NCI-H1417 treated with DMSO at 0.1 percent for 48 hours (cell line): ENCODE measurements at regions not wholly inside any gene's neighbourhood (a gene's known extent, or its start where the extent isn't known, plus 50 kb on each side); places are given as distances from the start of the nearest gene placed in this dataset.
"Not testable (repeated sequence)": the region's sequence is repeated elsewhere in the genome, so short reads cannot be mapped to it uniquely, and the experiment has no call there.

ENCODE experiments used
- DNase-seq: peaks from one replicate; lab custom pipeline; 2025; lab: John Stamatoyannopoulos, UW

DNA sequence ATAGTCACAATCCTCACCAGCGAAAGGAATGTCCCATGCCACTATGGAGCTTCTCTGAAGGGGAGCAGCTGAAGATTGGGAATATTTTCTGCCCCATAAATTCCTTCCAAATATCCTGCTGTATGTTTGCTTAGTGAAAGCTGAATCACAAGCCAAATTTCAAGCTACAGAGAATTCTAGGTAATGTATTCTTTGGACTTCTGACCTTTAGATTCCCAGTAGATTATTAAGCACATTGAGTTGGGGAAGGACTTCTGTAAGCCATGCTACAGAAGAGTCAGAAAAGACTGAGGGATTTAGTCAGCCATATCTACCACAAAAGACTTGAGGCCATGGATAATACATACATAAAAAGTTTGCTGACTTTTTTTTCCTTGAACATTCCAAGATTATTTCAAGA, 1342.0 kb upstream of the NUDT12 start:
- DNase-seq, result no peak

DNA sequence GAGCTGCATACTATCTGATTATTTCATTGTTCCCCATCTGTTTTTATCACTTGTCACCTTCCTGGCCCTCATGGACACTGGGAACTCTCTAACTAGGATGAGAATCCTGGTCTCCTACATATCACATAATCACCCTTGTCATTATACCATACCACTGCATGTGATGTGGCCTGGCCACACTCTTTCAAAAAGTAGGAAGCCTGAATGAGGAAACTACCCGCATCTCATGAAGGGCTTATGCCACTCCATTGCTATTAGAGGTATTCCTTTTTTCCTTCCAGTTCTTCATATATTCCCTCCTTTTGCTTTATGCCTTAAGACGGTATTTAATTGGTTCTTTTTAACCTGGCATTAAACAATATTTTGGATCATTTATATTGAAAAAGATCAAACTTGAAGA, 1341.4 kb upstream of the NUDT12 start:
- DNase-seq, result no peak

DNA sequence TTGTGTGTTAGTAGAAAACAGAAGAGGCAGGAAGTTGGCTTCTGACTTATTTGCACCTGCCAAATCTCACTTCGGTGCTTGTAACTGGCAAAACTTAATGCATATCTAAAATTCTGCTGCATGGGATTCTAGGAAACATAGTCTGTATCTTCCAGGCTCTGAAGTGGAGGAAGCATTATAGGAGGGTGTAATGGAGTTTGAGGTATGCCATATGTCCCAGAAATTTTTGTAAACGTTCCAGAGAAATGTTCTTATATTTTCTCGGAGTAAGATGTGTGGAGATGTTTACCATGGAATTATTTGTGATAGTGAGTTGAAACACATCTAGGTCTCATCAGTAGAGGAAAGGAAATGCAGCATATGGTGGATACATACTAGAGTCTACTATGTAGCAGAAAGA, 1329.0 kb upstream of the NUDT12 start:
- no peak for DNase-seq

DNA sequence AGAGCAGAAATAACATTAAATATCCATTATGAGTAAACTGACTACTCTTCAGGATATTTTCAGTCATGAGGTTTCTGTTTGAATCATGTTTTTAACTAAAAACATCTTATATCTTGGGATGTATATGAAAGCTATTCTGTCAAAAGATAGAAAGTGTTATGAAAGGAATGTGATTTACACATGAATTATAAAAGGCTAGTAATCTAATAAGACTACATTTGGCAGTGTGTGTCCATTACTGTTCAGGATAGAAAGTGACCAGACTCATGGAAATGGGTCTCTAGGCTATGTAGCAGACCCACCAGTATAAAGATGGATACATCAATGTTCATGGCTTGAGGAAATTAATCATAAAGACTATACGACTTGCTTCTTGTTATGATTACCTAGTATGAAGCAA, 1328.2 kb upstream of the NUDT12 start:
- no peak for DNase-seq

DNA sequence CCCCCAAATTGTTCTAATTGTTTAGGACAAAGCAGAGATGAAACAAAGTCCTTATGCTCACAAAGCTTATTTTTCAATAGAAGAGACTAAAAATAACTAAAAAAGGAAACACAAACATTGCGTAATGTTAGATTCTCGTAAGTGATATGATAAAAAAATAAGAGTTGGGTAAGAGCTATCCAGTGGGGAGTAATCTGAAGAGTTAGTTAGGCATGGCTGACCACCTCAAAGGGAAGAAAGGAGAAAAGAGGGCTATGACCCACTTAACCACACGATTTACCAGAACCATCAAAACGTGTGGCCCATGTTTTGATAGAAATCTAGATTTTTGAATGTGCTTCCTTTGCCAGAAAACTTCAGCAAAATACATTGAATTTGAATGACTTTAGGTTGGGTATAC, 1296.8 kb upstream of the NUDT12 start:
- DNase-seq, result no peak

DNA sequence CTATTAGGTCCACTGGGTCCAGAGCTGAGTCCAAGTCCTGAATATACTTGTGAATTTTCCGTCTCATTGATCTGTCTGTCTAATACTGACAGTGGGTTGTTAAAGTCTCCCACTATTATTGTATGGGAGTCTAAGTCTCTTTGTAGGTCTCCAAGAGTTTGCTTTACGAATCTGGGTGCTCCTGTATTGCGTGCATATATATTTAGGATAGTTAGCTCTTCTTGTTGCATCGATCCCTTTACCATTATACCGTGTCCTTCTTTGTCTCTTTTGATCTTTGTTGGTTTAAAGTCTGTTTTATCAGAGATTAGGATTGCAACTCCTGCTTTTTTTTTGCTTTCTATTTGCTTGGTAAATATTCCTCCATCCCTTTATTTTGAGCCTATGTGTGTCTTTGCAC, 1289.5 kb upstream of the NUDT12 start:
- not testable (repeated sequence) for DNase-seq

DNA sequence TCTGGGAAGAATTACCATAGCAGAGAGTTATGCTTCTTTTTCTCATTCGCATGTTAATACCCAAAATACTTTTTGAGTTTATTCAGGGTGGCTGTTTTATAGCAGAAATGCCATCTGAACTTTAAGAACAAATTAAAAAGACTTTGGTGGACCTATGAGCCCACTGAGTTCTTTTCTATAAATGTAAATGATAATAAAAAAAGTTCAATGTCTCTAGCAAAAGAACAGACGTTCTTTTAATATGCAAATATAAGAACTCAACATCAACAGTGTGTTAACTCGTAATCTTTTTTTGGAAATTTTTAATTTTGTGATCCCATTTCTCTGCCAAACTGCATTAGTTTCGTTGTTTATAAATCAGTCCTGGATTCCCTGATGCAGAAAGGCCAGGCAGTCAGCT, 1283.0 kb upstream of the NUDT12 start:
- DNase-seq, result no peak

DNA sequence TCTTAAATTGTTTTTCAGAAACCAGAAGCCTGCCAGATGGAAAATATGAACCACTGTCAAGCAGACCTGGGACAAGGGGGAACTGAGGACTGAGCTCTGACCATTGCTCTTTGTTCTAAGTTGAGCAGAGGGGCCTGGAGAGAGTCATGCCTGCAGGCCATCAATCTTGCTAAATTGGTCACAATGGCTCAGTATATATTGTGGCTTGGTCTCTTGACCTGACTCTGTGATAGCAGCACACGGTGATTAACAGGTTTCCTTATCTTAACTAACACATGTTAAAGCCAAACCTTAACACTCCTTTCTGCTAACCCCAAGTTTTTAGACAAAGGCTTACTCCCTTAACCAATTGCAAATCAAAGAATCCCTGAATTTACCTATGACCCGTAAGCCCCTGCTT, 1281.2 kb upstream of the NUDT12 start:
- DNase-seq, result no peak

DNA sequence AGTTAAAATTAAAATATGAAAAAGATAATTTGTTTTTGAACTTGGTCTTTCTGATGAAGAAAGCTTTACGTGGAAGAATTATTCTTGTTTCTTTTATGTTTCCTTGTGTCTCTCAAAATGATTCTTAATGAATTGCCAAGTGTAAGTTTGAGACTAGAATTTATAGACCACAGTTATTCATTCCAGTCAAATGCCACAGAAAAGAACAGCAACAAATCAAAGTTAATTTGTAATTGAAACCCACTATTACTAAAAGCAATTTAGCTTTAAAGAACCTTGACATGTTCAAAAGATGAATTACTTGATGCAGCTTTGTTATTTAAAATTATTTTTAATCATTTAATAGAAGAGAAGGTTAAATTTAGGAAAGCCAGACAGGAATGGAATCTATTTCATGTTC, 1277.7 kb upstream of the NUDT12 start:
- DNase-seq, result no peak

DNA sequence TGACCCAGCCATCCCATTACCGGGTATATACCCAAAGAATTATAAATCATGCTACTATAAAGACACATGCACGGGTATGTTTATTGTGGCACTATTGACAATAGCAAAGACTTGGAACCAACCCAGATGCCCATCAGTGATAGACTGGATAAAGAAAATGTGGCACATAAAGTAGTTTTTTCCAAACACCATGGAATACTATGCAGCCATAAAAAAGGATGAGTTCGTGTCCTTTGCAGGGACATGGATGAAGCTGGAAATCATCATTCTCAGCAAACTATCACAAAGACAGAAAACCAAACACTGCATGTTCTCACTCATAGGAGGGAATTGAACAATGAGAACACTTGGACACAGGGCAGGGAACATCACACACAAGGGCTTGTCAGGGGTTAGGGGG, 1268.9 kb upstream of the NUDT12 start:
- not testable (repeated sequence) for DNase-seq

DNA sequence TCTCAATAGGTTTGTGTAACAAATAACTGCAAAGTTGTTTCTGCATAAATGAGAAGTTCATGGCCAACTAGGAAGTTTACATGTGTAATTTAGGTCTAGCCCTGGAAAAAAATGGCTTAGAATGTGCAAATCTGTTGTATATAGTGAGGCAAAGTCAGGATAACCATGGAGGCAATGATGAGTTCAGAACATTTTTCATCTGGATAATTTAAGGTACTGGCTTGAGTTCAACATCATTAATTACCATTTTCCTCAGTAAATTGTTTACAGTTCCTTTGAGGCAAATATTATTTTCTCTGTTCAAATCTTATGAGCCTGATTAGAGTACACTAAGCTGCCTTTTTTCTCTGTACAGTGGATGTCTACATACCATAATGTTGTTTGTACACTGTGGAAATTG, 1259.0 kb upstream of the NUDT12 start:
- DNase-seq, result no peak

DNA sequence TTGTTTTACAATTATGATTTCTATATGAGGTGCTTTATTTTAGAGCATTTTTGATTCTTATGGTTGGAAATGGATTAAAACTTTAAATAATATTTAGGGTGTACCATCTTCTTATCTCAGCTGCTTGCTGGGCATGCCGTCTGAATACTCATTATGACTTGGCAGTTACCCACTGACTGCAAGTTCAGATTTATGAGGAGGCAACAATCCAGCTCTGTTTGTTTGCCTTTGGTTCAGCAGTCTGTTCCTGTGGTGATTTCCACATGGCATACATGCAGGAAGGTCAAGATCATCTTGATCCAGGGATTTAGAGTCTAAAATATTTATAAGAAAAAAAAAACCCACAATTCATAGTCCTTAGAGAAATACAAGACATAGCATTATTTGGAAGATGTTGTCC, 1254.5 kb upstream of the NUDT12 start:
- no peak for DNase-seq

DNA sequence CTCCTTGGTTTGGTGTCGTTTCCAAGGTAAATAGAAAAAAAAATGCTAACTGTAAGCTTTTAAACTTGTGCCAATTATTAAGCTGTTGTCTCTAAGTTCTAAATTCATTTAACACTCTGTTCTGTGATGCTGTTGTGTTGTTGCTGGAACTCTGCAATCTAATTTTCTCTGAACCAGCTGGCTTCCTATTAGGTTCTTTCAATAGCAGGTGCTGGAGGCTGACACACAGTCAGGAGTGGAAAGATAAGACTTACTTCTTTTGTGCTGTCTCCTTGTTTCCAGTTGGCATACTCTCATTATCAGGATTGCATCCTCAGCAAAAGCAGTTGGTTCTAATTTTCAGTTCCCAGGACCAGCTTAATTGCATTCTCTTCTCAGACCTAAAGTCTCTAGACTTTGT, 1252.6 kb upstream of the NUDT12 start:
- DNase-seq, result no peak

DNA sequence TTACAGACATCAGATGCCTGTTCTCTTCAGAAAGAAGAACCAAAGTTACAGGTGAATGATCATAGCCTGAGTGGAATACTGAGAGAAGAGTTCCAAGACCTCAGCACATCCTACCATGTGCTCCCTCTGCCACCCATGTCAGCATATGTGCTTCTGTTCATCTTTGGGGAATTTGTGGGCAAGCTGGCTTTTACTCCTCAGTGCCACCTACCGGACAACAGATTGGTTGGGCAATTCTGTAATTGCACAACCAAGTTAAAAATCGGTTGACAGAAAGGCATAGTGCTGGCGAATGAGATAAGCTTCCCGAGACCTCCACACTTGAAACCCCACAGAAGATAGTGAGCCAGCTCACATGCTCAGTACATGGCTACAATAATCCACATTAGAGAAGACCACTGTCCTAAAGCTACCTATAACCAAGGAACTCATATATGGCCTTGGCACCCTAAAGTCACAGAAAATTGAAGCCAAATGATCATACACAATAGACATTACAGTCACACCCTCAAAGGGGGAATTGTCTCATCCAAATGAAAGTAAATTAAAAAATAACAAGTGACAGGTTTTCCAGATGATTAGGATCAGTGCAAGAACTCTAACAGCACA, 1238.0 kb upstream of the NUDT12 start:
- DNase-seq, result no peak

DNA sequence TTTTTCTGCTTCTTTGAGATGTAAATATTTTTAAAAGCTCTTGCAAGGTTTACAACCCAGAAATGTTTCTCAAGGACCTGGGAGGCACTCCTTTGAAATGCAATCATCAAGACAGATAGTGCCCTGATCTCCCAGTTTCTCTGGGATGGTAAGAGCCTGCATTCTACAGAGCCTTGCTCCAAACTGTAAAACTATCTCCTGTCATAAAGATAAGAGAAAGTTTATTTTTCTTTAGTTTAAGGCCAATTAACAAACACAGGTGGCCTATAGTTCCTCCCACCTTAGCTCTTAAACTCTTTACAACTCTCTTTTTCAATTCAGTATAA, 1231.1 kb upstream of the NUDT12 start:
- DNase-seq, result no peak

DNA sequence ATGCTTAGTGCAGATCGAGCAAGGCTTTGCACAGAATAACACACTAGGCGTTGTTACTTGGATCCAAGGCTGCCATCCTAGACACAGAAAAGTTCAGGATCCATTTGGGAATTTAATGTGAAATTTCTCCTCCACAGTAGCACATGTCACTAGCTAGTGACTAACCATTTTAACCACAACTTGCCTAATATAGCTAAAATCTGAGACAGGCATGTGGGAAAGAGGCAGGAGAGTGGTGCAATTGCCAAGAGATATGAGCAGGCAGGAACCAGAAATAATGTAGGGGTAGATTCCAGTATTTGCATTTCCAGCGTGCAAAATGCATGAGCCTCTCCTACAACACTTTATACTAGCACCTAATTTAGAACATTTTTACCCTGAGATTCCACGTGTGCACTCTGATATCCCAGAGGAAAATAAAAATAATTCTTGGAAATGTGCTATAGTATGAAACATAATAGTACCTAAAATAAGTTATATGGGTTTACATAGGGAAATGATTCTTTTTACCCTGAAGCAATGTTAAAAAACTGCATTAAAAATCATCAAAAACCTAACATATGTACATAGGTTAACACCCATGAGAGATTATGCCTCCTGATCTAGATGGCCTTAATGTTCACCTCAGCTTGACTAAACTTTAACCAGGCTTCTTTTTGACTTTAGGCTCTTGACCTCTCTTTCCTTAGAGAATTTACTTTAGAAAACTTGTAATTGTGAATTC, 1230.6 kb upstream of the NUDT12 start:
- no peak for DNase-seq

DNA sequence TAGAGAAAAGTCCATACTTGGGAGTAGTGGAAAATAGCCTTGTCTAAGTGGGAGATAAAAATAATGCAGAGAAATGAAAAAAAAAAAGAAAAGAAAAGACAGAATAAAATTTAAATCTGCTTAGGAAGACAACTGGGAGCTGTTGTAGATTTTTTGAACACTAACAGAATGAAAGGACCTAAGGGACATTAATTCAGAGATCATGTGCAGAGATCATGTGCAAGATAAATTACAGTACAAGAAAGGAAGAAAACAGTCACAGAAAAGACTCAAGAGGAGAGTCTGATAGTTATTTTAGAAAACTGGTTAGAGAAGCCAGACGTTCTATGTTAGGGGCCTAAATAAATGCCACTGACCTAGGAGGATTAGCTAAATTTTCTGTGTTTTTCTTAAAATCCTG, 1226.8 kb upstream of the NUDT12 start:
- no peak for DNase-seq

DNA sequence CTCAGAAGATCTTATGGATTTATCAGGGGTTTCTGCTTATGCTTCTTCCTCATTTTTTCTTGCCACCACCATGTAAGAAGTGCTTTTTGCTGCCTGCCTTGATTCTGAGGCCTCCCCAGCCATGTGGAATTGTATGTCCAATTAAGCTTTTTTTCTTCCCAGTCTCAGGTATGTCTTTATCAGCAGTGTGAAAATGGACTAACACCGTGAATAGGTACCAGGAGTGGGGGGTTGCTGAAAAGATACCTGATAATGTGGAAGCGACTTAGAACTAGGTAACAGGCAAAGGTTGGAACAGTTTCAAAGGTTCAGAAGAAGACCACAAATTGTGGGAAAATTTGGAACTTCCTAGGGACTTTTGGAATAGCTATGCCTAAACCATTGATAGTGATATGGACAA, 1222.5 kb upstream of the NUDT12 start:
- DNase-seq, result no peak

DNA sequence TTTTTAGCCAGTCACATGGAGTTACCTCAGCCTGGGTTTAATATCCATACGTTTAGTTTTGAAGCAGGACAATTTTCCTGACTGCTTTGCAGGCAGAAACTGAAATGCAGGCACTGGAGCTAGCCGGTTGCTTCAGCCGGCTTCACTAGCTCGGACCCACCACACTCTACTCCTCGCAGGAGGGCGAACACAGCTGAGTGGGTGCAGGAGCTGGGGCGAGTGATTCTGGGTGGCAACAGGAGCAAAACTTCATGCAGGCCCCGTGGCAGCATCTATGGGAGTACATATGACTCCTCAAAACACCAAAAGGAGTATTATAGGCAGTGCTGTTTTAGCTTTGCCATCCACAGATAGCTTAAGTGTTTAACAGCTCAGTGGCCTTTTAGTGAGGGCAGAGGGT, 1211.8 kb upstream of the NUDT12 start:
- DNase-seq, result no peak

DNA sequence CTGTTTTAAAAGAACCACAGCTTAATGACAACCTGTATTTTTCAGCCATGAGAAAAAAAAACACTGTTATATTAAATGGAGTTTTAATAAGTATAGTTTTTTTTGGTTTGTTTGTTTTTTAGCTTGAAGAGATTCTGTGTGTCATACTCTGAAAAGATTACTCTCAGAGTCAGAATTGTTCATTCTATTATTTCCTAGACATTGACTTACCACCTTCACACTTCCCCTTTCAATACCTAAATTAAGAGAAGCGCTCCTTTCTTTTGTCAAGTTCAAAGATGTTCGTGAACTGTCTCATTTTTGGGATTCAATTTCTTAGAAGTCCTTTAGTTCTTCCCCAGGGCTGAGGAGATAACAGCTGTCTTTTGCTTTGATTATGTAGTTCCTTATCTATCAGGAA, 1201.6 kb upstream of the NUDT12 start:
- no peak for DNase-seq

DNA sequence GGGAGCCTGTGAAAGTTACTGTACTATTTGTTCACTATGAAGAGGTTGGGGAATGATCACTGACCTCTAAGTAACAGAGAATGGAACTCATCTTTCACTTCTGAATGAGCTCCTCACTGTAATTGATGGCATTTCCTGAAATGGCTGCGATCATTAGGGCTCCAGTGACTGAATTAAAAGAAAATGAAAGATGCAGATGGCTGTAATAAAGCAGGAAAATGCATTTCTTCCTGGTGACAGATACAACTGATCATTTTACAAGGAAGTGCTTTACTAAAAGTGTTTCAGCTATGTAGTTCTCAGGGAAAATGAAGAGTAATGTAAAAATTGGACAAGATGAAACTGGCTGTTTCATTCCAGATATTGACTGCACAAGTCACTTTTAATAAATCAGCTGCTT, 1200.6 kb upstream of the NUDT12 start:
- DNase-seq, result no peak

DNA sequence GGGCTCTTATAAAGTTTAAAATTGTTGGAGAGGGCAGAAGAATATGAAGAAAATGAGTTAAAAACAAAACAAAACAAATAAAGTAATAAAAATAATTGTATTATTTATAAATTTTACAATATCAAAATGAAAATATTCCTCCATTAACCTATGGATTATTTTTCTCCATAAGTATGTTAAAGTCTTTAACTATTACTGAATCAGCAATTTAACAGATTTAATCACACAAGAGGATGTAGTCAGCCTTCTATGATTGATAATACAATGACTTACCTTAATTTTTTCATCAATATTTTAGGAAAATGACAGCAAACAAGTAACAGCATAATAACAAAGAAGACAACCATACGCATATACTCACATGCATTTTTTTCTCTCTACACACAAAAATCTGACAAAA, 1195.3 kb upstream of the NUDT12 start:
- DNase-seq, result no peak

DNA sequence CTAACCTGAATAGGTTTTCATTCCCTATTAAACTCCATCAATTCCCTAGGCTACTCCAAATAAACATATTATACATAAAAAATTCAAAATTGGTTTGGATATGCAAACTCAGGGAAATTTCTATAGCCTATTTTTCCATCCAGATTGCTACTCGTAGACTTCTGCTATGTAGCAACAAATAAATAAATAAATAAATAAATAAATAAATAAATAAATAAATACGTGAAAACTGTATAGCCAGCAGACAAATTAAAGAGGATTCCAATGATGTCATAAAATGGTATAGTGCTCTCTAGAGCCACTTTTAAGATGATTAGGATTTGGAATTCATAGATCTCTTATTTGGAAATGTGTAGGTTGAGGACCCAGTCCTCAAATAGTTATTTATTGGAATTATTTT, 1193.2 kb upstream of the NUDT12 start:
- DNase-seq, result no peak

DNA sequence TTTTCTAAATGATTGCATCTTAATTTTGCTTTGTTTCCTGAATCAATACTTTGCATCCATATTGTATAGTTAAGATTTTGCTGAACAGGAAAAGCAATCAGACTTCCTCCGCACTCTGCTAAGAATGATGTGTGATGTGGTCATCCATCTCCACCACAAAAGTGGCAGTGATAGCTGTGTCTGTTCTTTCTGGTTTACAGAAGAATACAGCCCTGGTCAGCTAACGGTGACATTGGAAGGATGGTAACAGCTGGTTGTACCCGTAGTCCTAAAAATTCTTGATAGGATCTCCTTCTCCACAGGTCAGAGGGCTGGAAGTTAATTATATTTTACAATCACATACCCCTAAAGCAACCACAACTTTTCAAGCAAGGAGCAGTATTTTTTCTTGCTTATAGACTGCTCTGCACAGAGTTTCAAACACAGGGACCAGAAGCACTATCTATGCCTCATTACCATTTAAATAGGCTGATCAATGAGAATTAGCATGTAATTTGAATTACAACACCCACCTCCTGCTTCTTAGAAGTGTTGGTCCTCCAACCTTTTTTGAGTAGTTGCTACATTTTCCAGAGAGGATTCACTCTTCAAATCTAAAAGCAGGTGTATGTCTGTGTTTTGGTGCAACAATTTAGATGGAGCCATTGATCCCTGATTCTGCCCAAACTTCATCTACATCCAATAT, 1191.9 kb upstream of the NUDT12 start:
- no peak for DNase-seq
